Upper lobe of left lung (tissue), 6 donors: ENCODE measurements at regions not wholly inside any gene's neighbourhood (a gene's known extent, or its start where the extent isn't known, plus 50 kb on each side); places are given as distances from the start of the nearest gene placed in this dataset.
"Not testable (repeated sequence)": the region's sequence is repeated elsewhere in the genome, so short reads cannot be mapped to it uniquely, and the experiment has no call there.

ENCODE experiments used
- ATAC-seq, 2 donors: fragments of 200-7000 bp; cut with Tn5 transposase; one replicate each; pipeline ENCODE4 v1.9.1; 2022; ENCODE audit warnings: mild to moderate bottlenecking in 2 of 2, moderate library complexity in 2 of 2; ENCODE audit not compliant: low FRiP score in 2 of 2
- DNase-seq, 2 donors: peaks; one replicate each; pipeline ENCODE4 v3.0.0-alpha.2; 2019 to 2020
- H3K27ac ChIP-seq, 4 donors: fragments of 200-600 bp; sonication (generic); one replicate each; pipeline ENCODE4 v1.5.1; 2016 to 2019
- H3K27me3 ChIP-seq, 4 donors: fragments of 200-600 bp; sonication (generic); one replicate each; pipeline ENCODE4 v1.5.1; 2017 to 2019
- H3K36me3 ChIP-seq, 4 donors: fragments of 200-600 bp; sonication (generic); one replicate each; pipeline ENCODE4 v1.5.1; 2016 to 2019
- H3K4me1 ChIP-seq, 4 donors: fragments of 200-600 bp; sonication (generic); one replicate each; pipeline ENCODE4 v1.5.1; 2018 to 2019
- H3K4me3 ChIP-seq, 4 donors: fragments of 200-600 bp; sonication (generic); one replicate each; pipeline ENCODE4 v1.5.1; 2017 to 2019; ENCODE audit warnings: mild to moderate bottlenecking in 2 of 4, moderate library complexity in 1 of 4
- H3K9me3 ChIP-seq, 4 donors: fragments of 200-600 bp; sonication (generic); one replicate each; pipeline ENCODE4 v1.5.1; 2018 to 2019
- EP300 ChIP-seq, 4 donors: sonication (generic); formaldehyde crosslinking; IDR thresholded peaks; one replicate each; pipeline ENCODE4 v1.5.1; 2017; ENCODE audit warnings: antibody characterized with exemption in 4 of 4, control low read depth in 2 of 4
- POLR2A ChIP-seq, 4 donors: fragments of 450-650 bp; IDR thresholded peaks; one replicate each; pipeline ENCODE4 v1.5.1; 2016 to 2017; ENCODE audit warnings: antibody characterized with exemption in 4 of 4, mild to moderate bottlenecking in 2 of 4
- POLR2AphosphoS5 ChIP-seq, 2 donors: sonication (generic); formaldehyde crosslinking; IDR thresholded peaks; one replicate each; pipeline ENCODE4 v1.5.1; 2017; ENCODE audit warnings: antibody characterized with exemption in 2 of 2
- WGBS, 2 donors: methylation state at CpG; one replicate each; pipeline ENCODE4 v1.1.5; 2017 to 2018; 5-methylcytosine and 5-hydroxymethylcytosine counted together
- TF ChIP-seq, protein P1 (sequence below), 6 experiments: fragments of 450-650 bp in 4 of 6; fragments of 200-600 bp in 2 of 6; sonication (generic) in 2 of 6; IDR thresholded peaks; one replicate each; pipeline ENCODE4 v1.5.1; 2016 to 2019; ENCODE audit warnings: antibody characterized with exemption in 6 of 6
- donor health status: DM: no; HTN: no; CAD: no; lungs with moderate emphysema.
- donor health status: DM: no; HTN: yes; CAD: no; lungs with severe emphysema.

DNA sequence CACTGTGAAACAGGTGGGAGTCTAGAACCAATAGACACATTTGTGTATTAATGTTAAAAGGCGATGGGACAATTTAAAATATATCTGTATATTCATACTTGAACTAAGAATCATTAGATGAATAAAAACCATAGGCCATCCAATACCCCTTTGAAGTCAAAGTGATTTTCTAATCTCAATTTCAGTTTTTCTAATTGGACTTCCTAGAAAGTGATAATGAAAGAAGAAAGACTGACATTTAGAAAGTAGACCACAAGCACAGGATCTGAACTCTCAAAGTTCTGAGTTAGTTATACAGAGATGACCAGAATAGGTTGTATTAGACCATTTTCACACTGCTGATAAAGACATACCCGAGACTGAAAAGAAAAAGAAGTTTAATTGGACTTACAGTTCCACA is 412.8 kb upstream of the PIK3R1 start:
- TF ChIP-seq, protein P1, sequence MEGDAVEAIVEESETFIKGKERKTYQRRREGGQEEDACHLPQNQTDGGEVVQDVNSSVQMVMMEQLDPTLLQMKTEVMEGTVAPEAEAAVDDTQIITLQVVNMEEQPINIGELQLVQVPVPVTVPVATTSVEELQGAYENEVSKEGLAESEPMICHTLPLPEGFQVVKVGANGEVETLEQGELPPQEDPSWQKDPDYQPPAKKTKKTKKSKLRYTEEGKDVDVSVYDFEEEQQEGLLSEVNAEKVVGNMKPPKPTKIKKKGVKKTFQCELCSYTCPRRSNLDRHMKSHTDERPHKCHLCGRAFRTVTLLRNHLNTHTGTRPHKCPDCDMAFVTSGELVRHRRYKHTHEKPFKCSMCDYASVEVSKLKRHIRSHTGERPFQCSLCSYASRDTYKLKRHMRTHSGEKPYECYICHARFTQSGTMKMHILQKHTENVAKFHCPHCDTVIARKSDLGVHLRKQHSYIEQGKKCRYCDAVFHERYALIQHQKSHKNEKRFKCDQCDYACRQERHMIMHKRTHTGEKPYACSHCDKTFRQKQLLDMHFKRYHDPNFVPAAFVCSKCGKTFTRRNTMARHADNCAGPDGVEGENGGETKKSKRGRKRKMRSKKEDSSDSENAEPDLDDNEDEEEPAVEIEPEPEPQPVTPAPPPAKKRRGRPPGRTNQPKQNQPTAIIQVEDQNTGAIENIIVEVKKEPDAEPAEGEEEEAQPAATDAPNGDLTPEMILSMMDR (IDR thresholded peaks at IDR 0.05) = no peak
- no peak for TF ChIP-seq POLR2A (IDR thresholded peaks at IDR 0.05)
- no peak for TF ChIP-seq POLR2AphosphoS5 (IDR thresholded peaks at IDR 0.05)
- TF ChIP-seq EP300 (IDR thresholded peaks at IDR 0.05) = no peak
- Histone ChIP-seq H3K4me3 (no peak overlapping the region), H3K27me3 (no peaks in the 10 kb centered on the region), H3K4me1 (peaks cover 0 to 11% (median 0%) of the 10 kb centered on the region in 4 donors), H3K9me3 (no peaks in the 10 kb centered on the region), H3K27ac (no peak overlapping the region), H3K36me3 (no peaks in the 10 kb centered on the region)
- ATAC-seq (no peak), DNase-seq (no peak)
- WGBS, 2 donors = 82 to 86% methylated on average over 2 of the region's 2 CpGs

GRCh38 chr5:67799732-67800234 is 415.8 kb upstream of the PIK3R1 start:
- Histone ChIP-seq H3K9me3 (no peaks in the 10 kb centered on the region), H3K4me3 (no peak overlapping the region), H3K36me3 (no peaks in the 10 kb centered on the region), H3K4me1 (peaks cover 0 to 11% (median 0%) of the 10 kb centered on the region in 4 donors), H3K27ac (peak overlapping the region in 3 of 4 donors; percentile 38 to 41 (median 41)), H3K27me3 (no peaks in the 10 kb centered on the region)
- peak in 1 of 2 donors; percentile 29 for DNase-seq
- 65 to 72% methylated on average over 5 of the region's 5 CpGs for WGBS, 2 donors
- TF ChIP-seq EP300 (IDR thresholded peaks at IDR 0.05) (peak in 2 of 4 donors; percentile 66 to 70), POLR2A (IDR thresholded peaks at IDR 0.05) (no peak), POLR2AphosphoS5 (IDR thresholded peaks at IDR 0.05) (peak; percentile 54 to 62)
- peak; percentile 73 to 87 for ATAC-seq

DNA sequence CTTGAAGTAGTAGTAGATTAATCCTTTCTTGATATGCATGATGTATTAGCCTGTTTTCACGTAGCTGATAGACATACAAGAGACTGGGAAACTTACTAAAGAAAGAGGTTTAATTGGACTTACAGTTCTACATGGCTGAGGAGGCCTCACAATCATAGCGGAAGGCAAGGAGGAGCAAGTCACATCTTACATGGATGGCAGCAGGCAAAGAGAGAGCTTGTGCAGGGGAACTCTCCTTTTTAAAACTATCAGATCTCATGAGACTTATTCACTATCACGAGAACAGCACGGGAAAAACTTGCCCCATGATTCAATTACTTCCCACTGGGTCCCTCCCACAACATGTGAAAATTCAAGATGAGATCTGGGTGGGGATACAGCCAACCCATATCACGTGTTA is 417.1 kb upstream of the PIK3R1 start:
- WGBS, 2 donors = 94% methylated on average over 5 of the region's 5 CpGs
- H3K27me3 ChIP-seq, H3K36me3 ChIP-seq, H3K9me3 ChIP-seq, H3K4me3 ChIP-seq, DNase-seq, ATAC-seq: not testable (repeated sequence)
- Histone ChIP-seq H3K27ac (peak overlapping the region in 1 of 4 donors; percentile 30), H3K4me1 (peaks cover 0 to 11% (median 0%) of the 10 kb centered on the region in 4 donors)

GRCh38 chr5:67795781-67796477 is 419.6 kb upstream of the PIK3R1 start:
- H3K4me1 ChIP-seq = peaks cover 0 to 11% (median 0%) of the 10 kb centered on the region in 4 donors
- H3K27me3 ChIP-seq = no peaks in the 10 kb centered on the region
- H3K9me3 ChIP-seq = no peaks in the 10 kb centered on the region
- TF ChIP-seq POLR2A (IDR thresholded peaks at IDR 0.05) = no peak
- no peak for TF ChIP-seq EP300 (IDR thresholded peaks at IDR 0.05)
- TF ChIP-seq, protein P1 (IDR thresholded peaks at IDR 0.05) = no peak
- no peak for TF ChIP-seq POLR2AphosphoS5 (IDR thresholded peaks at IDR 0.05)
- no peak overlapping the region for H3K4me3 ChIP-seq
- ATAC-seq = no peak
- WGBS, 2 donors = 86 to 91% methylated on average over 5 of the region's 5 CpGs
- no peaks in the 10 kb centered on the region for H3K36me3 ChIP-seq
- DNase-seq = no peak
- H3K27ac ChIP-seq = peak overlapping the region in 3 of 4 donors; percentile 17 to 42 (median 21)

DNA sequence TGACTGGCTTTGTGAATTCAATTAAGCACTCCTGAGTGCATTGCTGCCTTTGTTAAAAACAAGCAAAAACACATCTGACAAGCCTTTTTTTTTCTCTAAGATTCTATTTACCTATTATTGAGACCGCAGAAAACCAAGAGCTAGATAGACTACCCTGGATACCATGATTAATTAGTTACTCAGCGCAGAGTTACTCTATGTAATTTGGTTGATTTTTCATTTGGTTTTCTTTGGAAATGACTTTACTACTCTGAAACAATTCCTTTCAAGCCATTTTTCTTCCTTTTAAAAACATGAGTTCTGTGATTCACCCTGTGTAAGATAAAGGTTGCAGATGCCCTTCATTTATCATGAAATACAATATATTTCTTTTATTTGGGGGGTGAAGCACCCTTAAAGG is 421.6 kb upstream of the PIK3R1 start:
- WGBS, 2 donors = 94 to 98% methylated on average over 2 of the region's 2 CpGs
- H3K27me3 ChIP-seq = no peaks in the 10 kb centered on the region
- TF ChIP-seq POLR2A (IDR thresholded peaks at IDR 0.05) = no peak
- TF ChIP-seq EP300 (IDR thresholded peaks at IDR 0.05) = no peak
- TF ChIP-seq, protein P1 (IDR thresholded peaks at IDR 0.05) = no peak
- no peak for TF ChIP-seq POLR2AphosphoS5 (IDR thresholded peaks at IDR 0.05)
- no peak overlapping the region for H3K4me3 ChIP-seq
- DNase-seq (no peak), ATAC-seq (no peak)
- no peak overlapping the region for H3K27ac ChIP-seq
- H3K9me3 ChIP-seq = no peaks in the 10 kb centered on the region
- peaks cover 0 to under 1% (median 0%) of the 10 kb centered on the region in 4 donors for H3K4me1 ChIP-seq
- no peaks in the 10 kb centered on the region for H3K36me3 ChIP-seq

- no peaks in the 10 kb centered on the region for H3K27me3 ChIP-seq
- H3K27ac ChIP-seq = no peak overlapping the region
- no peak overlapping the region for H3K4me3 ChIP-seq
- no peak for ATAC-seq
- 45 to 60% methylated on average over 1 of the region's 1 CpG for WGBS, 2 donors
- TF ChIP-seq, protein P1 (IDR thresholded peaks at IDR 0.05) = no peak
- TF ChIP-seq EP300 (IDR thresholded peaks at IDR 0.05) = no peak
- no peak for TF ChIP-seq POLR2AphosphoS5 (IDR thresholded peaks at IDR 0.05)
- no peak for TF ChIP-seq POLR2A (IDR thresholded peaks at IDR 0.05)
- H3K4me1 ChIP-seq = no peaks in the 10 kb centered on the region
- no peaks in the 10 kb centered on the region for H3K9me3 ChIP-seq
- DNase-seq = no peak
- no peaks in the 10 kb centered on the region for H3K36me3 ChIP-seq
Observed at GRCh38 chr5:67793418-67793817, 422.1 kb upstream of the PIK3R1 start.
